Fibroblast of mammary gland (primary cell): ENCODE measurements at regions not wholly inside any gene's neighbourhood (a gene's known extent, or its start where the extent isn't known, plus 50 kb on each side); places are given as distances from the start of the nearest gene placed in this dataset.

Source experiments
- DNase-seq: peaks from one replicate; pipeline ENCODE4 v3.0.0-alpha.2; 2010; ENCODE audit warnings: low read depth
- H3K4me3 ChIP-seq: 2 replicates; pipeline ENCODE4 v1.5.1; 2011; ENCODE audit warnings: low read depth, mild to moderate bottlenecking, low read length, moderate library complexity; ENCODE audit not compliant: control insufficient read depth
- TF ChIP-seq, protein P1 (sequence below): conservative IDR thresholded peaks from 2 replicates; pipeline ENCODE4 v1.5.1; 2011; ENCODE audit warnings: low read depth, low read length, inconsistent platforms; ENCODE audit not compliant: control insufficient read depth, insufficient read depth

DNA sequence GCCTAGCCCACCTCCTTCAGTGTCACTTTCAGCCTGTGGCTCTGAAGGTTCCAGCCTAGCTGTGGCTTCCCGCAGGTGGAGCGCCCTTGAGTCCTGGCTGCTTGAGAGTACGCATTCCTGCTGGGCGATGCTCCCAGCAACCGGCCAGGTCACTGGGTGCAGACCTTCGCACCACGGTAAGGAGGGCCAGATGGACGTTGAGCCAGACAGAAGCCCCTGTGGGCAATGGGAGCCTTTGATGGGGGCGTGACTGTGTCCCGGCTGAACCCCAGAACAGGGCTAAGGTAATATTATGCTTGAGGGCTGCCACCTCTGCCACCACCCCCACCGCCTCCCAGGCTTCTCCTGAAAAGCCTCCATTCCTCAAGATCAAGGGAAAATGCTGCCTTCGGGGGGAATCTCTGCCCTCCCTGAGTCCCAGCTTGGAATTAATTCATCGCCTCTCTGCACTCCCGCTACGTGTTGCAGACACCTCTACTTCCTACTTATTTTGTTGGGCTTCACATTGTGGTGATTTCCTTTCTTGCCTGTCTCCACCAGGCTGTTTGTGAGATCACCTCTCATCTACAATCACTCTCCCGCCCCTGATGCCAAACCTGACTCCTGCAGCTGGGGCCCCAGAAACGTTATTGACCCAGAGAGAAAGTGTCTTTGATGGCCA lies 144.9 kb upstream of the NECTIN1 start:
- TF ChIP-seq, protein P1, sequence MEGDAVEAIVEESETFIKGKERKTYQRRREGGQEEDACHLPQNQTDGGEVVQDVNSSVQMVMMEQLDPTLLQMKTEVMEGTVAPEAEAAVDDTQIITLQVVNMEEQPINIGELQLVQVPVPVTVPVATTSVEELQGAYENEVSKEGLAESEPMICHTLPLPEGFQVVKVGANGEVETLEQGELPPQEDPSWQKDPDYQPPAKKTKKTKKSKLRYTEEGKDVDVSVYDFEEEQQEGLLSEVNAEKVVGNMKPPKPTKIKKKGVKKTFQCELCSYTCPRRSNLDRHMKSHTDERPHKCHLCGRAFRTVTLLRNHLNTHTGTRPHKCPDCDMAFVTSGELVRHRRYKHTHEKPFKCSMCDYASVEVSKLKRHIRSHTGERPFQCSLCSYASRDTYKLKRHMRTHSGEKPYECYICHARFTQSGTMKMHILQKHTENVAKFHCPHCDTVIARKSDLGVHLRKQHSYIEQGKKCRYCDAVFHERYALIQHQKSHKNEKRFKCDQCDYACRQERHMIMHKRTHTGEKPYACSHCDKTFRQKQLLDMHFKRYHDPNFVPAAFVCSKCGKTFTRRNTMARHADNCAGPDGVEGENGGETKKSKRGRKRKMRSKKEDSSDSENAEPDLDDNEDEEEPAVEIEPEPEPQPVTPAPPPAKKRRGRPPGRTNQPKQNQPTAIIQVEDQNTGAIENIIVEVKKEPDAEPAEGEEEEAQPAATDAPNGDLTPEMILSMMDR = no peak
- no peak overlapping the region for H3K4me3 ChIP-seq
- DNase-seq = no peak

DNA sequence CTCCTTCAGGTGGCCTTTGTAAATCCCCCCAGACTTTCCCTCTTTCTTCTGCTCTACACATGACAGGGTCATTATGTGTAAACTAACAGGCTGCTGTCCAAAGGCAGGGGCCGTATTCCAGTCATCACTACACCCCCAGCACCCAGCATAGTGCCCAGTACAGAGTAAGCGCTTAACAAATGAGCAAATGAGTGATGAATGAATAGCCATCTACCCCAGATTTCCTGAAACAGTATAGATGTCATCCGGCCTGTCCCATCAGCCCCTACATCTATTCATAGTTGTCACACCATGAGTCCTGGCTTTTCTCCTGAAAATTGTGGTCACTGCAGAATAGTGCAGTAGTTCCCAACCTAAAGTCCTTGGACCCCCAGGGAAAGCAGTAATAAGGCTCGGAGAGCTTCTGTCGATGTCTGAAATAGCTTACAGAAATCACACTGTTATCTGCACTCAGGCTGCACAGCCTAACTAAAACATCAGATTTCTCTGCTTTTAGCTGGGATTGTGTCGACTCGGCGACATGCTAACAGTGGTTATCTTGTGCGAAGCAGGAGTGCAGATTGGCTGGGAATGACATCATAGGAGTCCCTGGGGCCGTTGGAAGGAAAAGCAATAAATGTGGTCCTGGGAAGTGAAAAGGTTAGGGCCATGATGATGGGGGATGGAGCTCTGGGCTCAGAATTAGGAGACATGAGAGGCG lies 143.8 kb upstream of the NECTIN1 start:
- H3K4me3 ChIP-seq = no peak overlapping the region
- TF ChIP-seq, protein P1 = no peak
- no peak for DNase-seq

DNA sequence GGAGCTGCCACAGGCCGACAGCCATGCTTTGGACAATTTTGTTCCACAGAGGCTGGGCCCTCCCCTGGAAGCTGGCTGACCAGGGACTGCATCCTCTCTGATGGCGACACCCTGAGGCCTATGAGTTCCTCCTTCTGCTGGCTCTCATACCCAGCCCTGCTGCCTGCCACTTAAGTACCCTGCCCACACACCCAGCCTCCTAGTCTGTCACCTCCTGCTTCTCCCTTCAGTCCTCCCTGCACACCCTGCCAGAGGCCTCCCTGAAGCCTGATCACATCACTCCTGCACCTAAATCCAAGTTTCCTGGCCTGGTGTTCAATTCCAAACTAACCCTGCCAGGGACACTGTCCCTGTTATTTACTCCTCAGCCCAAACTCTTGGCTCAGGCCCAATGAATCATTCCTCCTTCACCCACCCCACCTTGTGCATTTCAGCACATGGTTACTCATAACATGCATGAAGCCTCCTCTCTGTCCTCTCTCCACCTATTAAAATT lies 136.7 kb upstream of the NECTIN1 start:
- DNase-seq = peak; percentile 24
- TF ChIP-seq, protein P1 = no peak
- no peak overlapping the region for H3K4me3 ChIP-seq

DNA sequence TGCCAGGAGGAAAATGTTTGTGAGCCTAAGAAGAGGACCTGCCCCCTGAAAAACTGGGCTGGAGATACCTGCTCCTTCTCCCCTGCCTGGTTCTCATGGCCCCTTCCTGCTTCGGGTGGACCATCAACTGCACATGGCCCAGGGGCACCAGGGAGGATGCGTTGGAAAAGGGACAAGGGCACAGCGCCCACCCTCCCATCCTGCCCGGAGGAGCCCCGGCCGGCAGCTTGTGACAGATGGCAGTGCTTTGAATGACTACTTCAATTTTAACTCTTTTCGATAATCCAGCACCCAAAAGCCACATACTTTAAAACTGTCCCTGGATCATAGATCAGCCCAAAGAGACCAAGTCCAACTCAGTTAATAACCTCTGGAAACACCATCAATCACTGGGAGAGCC lies 135.8 kb upstream of the NECTIN1 start:
- TF ChIP-seq, protein P1 = no peak
- no peak for DNase-seq

DNA sequence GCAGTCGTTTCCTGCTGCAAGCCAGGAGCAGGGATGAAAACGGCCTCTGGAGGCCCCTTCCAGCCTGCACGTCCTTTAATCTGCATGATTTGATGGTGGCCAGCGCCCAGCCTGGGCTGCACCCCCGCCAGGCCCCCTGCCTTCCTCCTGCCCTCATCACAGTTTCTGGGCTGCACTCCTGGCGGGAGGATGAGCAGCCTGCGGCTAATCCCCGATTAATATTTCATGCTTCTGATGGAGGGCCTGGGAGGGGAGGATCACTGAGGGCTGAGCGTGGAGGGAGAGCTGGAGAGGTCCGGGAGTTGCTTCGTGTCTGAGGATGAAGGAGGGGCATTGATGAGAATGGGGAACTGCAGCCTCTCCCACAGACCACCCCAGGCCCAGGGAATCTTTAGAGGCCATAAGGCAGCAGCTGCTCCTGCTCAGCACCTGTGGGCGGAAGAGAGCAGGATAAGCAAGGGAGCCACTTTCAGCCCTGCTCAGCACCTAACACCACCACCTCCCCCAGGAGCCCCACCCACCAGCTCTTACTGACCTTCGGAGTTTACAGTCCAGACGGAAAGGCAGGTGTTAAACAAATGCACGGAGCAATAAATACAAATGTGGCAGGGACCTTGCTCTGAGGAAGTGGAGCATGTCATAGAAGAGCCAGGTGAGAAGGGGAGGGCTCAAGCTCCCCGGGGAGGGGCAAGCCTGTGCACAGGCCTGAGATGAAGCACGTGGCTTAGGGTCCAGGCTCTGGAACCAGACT lies 135.0 kb upstream of the NECTIN1 start:
- TF ChIP-seq, protein P1 = no peak
- H3K4me3 ChIP-seq = no peak overlapping the region
- DNase-seq = no peak

More for the DNA sequence above, 135.8 kb upstream of the NECTIN1 start:
- H3K4me3 ChIP-seq = no peak overlapping the region

DNA sequence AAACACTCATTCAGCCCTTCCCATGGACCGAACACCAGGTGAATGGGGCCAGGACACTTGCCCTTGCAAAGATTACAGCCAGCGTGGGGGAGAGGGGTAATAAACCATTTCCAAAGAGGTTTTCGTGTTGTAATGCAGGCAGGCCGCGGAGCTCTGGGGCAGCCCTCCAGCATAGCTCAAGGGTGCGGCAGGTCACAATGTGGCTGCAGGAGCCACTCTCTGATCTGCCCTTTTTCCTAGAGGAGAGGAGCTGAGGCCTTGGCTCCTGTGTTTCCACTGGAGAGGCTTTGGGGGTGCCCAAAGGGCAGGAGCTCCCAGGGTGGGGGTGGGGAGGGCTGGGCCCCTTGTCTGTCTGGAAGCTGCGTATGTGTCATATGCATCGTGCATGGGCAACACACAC lies 134.2 kb upstream of the NECTIN1 start:
- TF ChIP-seq, protein P1 = no peak
- DNase-seq = no peak
- no peak overlapping the region for H3K4me3 ChIP-seq
